Stimulated activated CD4-positive, alpha-beta T cell treated with anti-CD3 and anti-CD28 coated beads, Interleukin-12 subunit alpha, Interleukin-12 subunit beta, amount 100 ng/mL, for 48 hours (primary cell): ENCODE measurements at regions not wholly inside any gene's neighbourhood (a gene's known extent, or its start where the extent isn't known, plus 50 kb on each side); places are given as distances from the start of the nearest gene placed in this dataset.
"Not testable (repeated sequence)": the region's sequence is repeated elsewhere in the genome, so short reads cannot be mapped to it uniquely, and the experiment has no call there.

Experiments used
- DNase-seq, 3 donors: peaks; one replicate each; pipeline ENCODE4 v3.0.0-alpha.2; 2020; ENCODE audit warnings: low read depth in 2 of 3, low spot score in 1 of 3

DNA sequence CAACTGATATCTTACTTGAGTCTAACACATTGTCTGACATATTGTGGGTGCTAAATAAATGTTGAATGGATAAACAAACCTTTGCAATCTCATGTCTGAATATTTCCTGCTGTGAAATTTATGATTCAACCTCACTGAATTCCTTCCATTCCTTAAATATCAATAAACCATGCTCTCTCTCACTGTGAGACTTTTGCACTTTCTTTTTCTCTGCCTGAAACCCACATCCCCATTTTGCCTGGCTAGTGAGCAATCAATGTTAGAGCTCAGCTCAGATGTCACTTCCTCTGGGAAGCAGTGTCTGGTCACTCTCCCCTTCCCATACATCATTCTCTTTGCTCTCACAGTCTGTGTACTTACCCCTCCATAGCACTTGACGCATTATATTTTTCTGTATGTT is 383.7 kb upstream of the TRPC7 start:
- DNase-seq = no peak

GRCh38 chr5:136743052-136743451 is 377.7 kb upstream of the TRPC7 start:
- DNase-seq = no peak

DNA sequence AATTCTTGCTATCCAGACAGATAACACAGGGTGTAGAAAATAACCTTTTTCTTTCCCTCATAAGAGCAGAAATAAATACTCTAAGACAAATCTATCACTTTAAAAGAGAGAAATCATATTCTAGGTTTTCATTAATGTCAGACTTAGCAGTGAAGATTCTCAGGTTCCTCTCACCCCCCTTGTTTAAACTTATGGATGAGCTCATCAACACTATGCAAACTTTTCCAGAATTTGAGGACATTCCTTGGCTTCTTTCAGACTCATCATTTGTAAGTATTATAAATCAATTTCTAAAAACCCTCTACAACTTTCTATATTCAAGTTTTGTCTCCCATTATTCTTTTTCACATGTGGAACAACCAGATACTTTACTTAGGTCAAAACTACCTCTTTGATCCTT is 374.9 kb upstream of the TRPC7 start:
- no peak for DNase-seq

DNA sequence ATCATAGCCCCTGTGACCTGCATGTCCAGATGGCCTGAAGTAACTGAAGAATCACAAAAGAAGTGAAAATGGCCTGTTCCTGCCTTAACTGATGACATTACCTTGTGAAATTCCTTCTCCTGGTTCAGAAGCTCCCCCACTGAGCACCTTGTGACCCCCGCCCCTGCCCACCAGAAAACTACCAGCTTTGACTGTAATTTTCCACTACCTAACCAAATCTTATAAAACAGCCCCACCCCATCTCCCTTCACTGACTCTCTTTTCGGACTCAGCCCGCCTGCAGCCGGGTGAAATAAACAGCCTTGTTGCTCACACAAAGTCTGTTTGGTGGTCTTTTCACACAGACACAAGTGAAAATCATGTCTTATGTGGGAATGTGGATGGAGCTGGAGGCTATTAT is 373.9 kb upstream of the TRPC7 start:
- not testable (repeated sequence) for DNase-seq

- no peak for DNase-seq
Measured at GRCh38 chr5:136738829-136739228, 373.5 kb upstream of the TRPC7 start.

DNA sequence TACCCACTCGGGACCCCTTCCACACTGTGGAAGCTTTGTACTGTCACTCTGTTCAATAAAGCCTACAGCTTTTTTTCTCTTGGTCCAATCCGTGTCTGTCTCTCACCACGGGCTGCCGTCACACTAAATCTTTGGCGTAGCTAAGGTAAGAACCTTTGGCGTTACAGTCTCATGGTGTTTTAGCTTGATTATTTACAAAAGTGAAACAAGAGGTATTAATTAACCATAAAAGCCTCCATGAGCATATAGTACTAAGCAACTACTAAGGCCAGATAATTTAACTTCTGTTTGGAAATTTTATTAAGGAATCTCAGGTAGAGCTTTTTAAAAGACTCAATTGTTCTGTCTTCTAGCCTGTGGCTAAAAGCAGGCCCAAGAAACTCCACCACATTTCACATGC is 370.7 kb upstream of the TRPC7 start:
- no peak for DNase-seq

GRCh38 chr5:136735611-136736010 is 370.3 kb upstream of the TRPC7 start:
- not testable (repeated sequence) for DNase-seq

GRCh38 chr5:136734628-136735027 is 369.3 kb upstream of the TRPC7 start:
- no peak for DNase-seq

GRCh38 chr5:136732751-136733150 is 367.4 kb upstream of the TRPC7 start:
- no peak for DNase-seq

DNA sequence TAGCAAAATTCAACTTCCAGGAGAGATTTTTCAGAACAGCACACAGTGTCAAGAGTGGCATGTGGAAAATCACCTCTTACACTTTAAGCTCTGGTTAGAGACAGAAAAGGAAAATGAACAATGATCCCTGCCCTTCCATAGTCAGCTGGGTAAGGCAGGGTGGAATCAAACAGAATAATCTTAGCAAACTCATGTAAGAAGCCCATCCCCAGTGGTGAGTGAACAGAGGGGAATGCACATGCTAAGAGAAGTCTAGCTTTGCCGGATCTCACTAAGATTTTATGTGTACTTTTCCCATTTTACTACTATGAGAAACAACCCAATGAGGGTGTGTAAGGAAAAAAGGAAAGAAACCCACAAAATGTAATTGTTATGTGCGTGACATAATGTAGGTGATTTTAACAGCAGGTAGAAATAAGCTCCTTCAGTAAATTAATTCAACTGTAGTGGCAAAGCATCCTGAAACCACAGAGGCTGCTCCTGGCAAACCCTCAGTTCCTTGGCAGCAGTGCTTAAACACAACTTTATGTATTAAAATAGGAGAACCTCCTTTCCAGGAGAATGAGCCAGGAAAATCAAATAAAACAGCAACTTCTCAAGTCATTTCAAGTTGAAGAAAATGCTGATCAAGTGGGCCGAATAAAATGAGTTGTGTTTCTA is 366.0 kb upstream of the TRPC7 start:
- no peak for DNase-seq

DNA sequence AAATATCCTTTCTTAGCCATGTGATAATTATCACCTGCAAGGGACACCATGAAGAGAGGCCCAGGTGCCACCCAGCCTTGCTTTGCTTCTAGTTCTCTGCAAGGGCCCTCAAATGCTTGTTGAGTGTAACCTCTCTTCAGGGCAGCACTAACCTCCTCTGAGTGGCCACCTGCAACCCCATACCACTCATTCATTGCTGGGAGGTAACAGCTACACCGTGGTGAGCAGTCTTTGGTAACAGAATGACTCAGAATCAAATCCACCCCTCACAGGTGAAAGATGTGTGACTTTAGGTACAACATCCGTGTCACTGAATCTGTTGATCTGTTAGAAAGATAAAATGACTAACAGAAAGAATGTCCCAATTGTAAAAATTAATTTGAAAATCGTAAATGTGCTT is 365.1 kb upstream of the TRPC7 start:
- no peak for DNase-seq

DNA sequence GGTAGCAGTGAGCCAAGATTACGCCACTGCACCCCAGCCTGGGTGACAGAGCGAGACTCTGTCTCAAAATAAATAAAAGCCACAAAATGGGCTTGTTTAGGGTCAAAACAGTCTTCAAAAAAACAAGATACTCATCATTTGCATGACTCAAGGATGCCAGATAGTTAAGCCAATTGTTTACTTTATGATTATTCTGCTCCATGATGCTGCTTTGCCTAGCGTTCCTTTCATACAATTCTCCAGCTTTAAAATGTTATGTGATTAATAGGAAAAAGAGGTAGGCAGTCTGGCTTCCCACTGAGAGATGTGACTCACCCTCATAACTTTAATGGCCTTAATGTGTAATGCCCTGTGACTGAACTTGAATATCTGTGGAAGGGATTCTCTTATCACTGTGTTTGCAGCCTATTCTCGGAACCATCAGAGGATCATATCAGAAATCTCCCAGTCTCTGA is 364.6 kb upstream of the TRPC7 start:
- no peak for DNase-seq

DNA sequence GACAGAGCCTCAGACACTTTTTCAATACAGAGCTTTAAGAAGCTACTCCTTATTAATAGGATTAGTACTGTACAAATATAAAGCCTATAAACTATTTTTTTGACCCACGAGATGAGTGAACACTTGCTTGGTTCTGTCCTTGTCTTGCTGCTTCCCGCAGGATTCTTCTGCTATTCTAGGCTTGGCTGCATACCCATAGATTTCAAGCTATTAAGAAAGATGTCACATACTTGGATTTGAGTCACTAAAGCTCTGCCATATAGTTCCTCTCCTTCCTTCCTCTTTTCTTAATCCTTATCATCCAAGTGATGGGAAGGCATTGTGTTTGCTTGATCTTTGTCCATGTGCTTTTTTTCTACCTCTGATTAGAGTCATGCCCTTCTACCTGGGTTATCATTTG is 361.2 kb upstream of the TRPC7 start:
- no peak for DNase-seq

- no peak for DNase-seq
Measured at GRCh38 chr5:136724161-136724560, 358.8 kb upstream of the TRPC7 start.

GRCh38 chr5:136722581-136722980 is 357.2 kb upstream of the TRPC7 start:
- DNase-seq = no peak

DNA sequence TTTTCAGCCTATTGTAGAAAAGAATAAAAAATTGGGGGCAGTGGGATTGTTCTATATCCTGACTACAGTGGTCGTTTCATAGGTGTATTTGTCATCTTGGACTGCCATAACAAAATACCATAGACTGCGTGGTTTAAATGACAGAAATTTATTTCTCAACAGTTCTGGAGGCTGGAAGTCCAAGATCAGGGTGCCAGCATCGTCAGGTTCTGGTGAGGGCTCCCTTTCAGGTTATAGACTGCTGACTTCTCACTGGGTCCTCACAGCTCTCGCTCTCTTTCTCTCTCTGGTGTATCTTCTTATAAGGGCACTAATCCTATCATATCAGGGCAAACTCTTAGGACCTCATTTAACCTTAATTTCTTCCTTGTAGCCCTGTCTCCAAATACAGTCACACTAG is 356.7 kb upstream of the TRPC7 start:
- no peak for DNase-seq

DNA sequence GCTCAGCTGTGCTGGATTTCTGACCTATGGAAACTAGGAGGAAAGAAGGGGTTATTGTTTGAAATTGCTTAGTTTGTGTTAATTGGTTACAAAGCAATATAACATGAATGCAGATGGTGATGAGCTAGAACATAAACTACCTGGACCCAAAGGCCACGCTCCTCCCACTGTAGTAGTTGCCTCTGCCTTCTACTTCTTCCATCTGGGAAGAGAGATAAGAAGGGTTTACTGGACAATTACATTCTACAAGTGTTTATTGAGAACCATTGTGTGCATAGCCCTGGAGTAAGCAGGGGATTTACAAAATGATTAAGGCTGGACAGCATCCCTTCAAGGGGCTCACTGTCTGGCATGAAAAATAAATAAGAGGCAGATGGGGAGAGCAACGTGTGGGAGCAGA is 355.3 kb upstream of the TRPC7 start:
- DNase-seq = no peak

- DNase-seq = no peak
Measured at GRCh38 chr5:136717917-136718316, 352.6 kb upstream of the TRPC7 start.

DNA sequence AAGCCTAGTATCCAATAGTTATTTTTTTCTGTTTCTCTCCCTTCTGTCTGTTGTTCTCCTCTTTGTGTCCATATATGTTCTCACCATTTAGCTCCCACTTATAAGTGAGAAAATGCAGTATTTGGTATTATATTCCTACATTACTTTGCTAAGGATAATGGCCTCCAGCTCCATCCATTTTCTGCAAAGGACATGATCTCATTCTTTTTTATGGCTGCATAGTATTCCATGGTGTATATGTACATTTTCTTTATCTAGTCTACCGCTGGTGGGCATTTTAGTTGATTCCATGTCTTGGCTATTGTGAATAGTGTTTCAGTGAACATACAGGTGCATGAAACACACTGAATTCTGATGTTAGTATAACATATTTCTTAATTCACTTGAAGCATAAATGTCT is 348.9 kb upstream of the TRPC7 start:
- no peak for DNase-seq

GRCh38 chr5:136712628-136713027 is 347.3 kb upstream of the TRPC7 start:
- DNase-seq = no peak

DNA sequence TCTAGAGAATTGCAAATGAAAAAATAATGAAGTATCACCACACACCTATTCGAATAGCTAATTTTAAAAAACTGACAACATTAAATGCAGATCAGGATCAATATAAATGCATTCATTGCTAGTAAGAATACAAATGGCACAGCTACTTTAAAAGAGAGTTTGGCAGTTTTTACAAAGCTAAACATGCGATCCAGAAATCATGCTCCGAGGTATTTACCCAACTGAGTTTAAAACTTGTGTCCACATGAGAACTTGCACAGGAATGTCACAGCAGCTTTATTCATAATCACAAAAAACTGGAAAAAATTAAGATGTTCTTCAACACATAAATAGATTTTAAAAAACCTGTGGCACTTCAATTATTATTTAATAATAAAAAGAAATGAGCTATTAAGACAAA is 345.5 kb upstream of the TRPC7 start:
- no peak for DNase-seq

- no peak for DNase-seq
Measured at GRCh38 chr5:136703706-136704105, 338.4 kb upstream of the TRPC7 start.

- no peak for DNase-seq
Measured at GRCh38 chr5:136703036-136703435, 337.7 kb upstream of the TRPC7 start.

DNA sequence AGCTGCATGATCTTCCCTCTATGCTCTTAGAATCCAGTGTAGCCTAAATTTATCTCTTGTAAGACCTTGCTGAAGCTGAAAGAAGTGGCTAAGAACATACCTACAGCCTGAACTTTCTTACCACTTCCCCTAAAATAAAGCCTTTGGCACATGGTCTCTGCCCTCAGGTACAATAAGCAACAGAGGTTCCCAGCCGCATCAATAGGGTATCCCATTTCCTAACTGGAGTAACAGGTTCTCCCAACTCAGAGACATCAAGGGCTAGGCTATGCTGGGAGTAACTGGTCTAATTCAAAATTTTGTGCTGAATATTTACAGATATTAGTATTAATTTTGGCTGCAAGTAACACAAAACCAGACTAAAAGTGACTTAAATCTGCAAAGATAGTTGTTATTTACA is 335.8 kb upstream of the TRPC7 start:
- no peak for DNase-seq
